HG03520 (cell line): ENCODE measurements at regions not wholly inside any gene's neighbourhood (a gene's known extent, or its start where the extent isn't known, plus 50 kb on each side); places are given as distances from the start of the nearest gene placed in this dataset.

Experiments used
- ATAC-seq: cut with Tn5 transposase; IDR thresholded peaks from one replicate; pipeline ENCODE4 v1.9.1; 2021; ENCODE audit warnings: mild to moderate bottlenecking, moderate library complexity; ENCODE audit not compliant: unreplicated experiment

- ATAC-seq: no peak
Observed at GRCh38 chrX:39519566-39520301, 578.0 kb downstream of the BCOR start.

- no peak for ATAC-seq
Observed at GRCh38 chrX:39525758-39526157, 572.0 kb downstream of the BCOR start.

GRCh38 chrX:39527025-39527424 is 570.7 kb downstream of the BCOR start:
- ATAC-seq: no peak

- ATAC-seq: no peak
Observed at GRCh38 chrX:39528161-39528916, 569.4 kb downstream of the BCOR start.

- no peak for ATAC-seq
Observed at GRCh38 chrX:39532761-39533160, 565.0 kb downstream of the BCOR start.

- no peak for ATAC-seq
Observed at GRCh38 chrX:39534949-39535348, 562.8 kb downstream of the BCOR start.

- ATAC-seq: no peak
Observed at GRCh38 chrX:39536211-39536610, 561.5 kb downstream of the BCOR start.

GRCh38 chrX:39541881-39542280 is 555.9 kb downstream of the BCOR start:
- ATAC-seq: no peak

GRCh38 chrX:39542316-39542715 is 555.4 kb downstream of the BCOR start:
- ATAC-seq: no peak

GRCh38 chrX:39550795-39551361 is 546.9 kb downstream of the BCOR start:
- no peak for ATAC-seq

- no peak for ATAC-seq
Observed at GRCh38 chrX:39551762-39552161, 546.0 kb downstream of the BCOR start.

GRCh38 chrX:39555431-39555830 is 542.3 kb downstream of the BCOR start:
- ATAC-seq: no peak

- ATAC-seq: no peak
Observed at GRCh38 chrX:39556056-39556455, 541.7 kb downstream of the BCOR start.

- ATAC-seq: no peak
Observed at GRCh38 chrX:39559229-39559628, 538.5 kb downstream of the BCOR start.

GRCh38 chrX:39560271-39560670 is 537.5 kb downstream of the BCOR start:
- no peak for ATAC-seq

- no peak for ATAC-seq
Observed at GRCh38 chrX:39563178-39563577, 534.6 kb downstream of the BCOR start.

- no peak for ATAC-seq
Observed at GRCh38 chrX:39564751-39565150, 533.0 kb downstream of the BCOR start.

- no peak for ATAC-seq
Observed at GRCh38 chrX:39574178-39574577, 523.6 kb downstream of the BCOR start.

- no peak for ATAC-seq
Observed at GRCh38 chrX:39576041-39576872, 521.5 kb downstream of the BCOR start.

GRCh38 chrX:39577206-39577984 is 520.4 kb downstream of the BCOR start:
- ATAC-seq: no peak
